GM21786 (cell line): ENCODE measurements at regions not wholly inside any gene's neighbourhood (a gene's known extent, or its start where the extent isn't known, plus 50 kb on each side); places are given as distances from the start of the nearest gene placed in this dataset.
"Not testable (repeated sequence)": the region's sequence is repeated elsewhere in the genome, so short reads cannot be mapped to it uniquely, and the experiment has no call there.

ENCODE experiments used
- ATAC-seq: cut with Tn5 transposase; IDR thresholded peaks from one replicate; pipeline ENCODE4 v1.9.1; 2021; ENCODE audit not compliant: unreplicated experiment

DNA sequence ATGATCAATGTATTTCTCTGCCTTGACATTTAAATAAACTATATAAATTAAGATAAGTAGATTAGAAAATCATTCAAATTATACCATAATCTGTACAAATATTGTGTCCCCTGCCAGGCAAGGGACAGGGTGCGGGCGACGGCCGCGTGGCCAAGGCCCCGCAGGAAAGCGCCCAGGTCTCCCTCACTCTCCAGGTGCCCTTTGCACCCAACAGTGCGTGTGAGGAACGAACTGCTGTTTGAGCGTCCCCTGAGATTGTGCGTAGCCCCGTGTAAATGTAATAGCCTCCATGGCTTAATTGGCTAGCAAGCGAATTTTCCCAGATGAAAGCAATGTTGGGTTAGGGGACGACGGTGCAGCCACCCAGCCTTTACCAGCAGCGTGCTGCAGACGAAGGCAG lies 161.4 kb downstream of the SYT15 start:
- not testable (repeated sequence) for ATAC-seq

DNA sequence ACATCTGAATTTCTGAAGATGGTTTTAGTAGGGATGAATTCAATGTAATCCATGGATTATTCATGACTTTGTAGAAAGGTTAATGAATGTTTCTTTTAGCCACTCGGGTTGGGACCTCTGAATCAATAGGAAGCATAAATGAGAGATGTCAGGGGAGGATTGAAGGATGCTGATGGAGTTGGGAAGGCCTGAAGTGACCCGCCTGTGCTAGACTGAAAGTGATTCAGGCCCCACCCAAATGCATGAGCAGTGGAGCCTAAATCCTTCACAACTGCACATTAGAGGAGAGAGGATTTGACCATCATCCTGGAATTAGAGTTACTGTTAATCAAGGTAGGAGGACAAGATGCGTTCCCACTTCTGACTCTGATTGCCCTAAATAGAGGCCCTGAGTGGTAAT lies 162.2 kb upstream of the PTPN20 start:
- not testable (repeated sequence) for ATAC-seq

DNA sequence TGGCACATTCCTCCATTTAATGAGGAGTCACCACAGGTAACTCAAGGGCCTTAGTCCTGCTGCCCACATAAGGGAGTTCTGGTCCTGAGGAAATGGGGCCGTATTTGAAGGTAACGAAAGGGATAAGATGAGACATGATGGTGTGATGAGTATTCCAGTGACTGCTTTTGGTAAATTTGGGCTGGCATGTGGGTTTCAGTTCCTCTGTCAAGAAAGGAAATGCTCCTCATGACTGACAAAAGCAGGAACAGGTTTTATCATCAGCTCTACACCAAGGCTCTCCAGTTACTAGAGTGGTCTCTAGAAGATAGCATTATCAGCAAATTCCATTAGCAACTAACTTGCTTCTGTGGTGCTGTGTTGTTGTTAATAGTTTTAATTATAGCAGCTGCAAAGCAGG lies 161.8 kb upstream of the PTPN20 start:
- peak; percentile 60 for ATAC-seq

DNA sequence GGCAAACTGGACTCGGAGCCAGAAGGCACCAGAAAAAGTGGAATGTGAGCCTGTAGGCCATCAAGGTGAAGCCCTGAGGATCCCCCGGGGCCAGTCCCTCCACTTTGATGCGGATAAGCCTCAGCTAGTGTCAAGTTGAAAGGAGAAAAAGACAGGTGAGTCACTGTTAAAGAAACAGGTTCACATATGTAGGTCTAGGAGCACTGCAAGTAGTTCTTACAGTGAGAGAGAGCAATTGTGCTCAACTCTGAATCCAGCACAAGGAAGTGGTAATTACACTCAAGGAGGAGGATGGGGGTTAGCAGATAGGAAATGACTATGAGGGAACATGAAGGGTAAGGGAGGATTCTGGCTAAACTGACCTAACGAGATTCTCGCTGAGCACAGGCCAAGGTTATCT lies 157.5 kb upstream of the PTPN20 start:
- not testable (repeated sequence) for ATAC-seq

DNA sequence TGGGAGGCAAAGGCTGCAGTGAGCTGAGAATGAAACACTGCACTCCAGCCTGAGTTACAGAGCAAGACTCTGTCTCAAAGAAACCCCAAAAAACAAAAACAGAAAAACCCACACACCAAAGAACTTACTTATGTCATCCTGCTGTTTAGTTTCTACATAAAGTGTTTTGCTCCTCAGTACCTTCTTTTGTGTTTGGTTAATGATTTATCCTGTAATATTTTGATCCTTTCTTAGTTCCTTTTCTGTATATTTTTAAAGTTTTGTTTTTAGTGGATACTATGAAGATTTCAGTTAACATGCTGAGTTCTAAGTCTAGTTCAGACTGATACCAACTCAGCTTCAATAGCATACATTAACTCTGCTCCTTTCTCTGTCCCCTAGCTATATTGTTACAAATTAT lies 149.8 kb upstream of the PTPN20 start:
- peak; percentile 94 for ATAC-seq

DNA sequence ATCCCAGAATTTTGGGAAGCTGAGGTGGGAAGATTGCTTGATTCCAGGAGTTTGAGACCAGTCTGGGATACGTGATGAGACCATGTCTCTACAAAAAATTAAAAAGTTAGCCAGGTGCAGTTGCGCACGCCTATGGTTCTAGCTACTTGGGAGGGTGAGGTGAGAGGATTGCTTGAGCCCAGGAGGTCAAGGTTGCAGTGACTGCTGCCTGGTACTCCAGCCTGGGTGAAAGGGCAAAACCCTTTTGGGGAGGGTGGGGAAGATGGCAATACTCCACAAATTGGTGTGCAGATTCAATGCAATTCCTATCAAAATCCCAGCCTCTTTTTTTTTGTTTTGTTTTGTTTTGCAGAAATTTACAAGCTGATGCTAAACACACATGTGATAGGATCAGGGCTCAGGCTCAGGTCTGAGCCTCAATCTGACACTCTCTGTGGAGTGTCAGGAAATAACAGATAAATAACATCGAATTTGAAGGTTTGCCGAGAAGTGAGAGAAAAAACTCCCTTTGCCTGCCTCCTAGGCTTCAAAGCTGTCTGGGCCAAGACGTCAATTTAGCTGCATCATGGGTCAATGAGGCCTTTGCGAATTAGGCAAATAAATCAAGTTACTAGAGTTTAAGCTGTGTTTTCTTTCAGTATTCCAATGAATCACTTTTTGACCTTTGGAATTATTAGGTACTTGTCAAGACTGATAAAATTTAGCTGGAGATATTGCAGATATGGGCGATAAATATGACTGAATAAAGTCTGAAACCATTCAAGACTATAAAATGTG lies 142.5 kb upstream of the PTPN20 start:
- not testable (repeated sequence) for ATAC-seq

DNA sequence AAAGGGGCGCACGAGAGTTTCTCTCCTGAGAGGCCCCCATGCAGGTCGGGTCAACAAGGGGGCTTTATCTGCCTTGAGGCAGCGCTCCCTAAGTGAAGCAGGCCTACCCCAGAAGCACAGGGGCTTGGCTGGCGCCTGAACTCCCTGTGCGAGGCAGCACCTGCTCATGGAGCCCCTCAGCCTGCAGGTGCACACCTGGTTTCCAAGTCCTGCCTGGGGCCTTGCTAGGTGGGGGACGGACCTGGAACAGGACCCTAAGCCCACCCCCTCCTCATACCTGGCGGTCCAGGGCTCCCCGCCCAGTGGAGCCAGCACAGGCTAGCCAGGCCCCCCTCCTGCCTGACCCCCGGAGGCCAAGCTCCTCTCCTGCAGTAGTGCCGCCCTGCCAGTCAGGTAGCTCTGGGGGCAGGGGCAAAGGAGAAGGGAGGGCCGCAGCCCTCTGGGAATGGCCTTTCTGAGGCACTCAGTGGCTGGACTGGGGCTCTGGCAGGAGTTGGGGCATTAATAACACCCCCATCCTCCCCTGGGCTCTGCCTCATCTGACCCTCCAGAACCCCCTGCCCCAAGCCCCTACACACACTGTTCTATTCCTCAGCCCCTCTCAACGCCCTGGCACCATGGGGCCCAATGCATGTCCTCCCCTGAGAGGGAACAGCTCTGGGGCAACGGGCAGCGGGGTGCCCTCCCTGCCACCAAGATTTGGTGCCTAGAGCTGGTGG lies 137.9 kb upstream of the PTPN20 start:
- not testable (repeated sequence) for ATAC-seq

DNA sequence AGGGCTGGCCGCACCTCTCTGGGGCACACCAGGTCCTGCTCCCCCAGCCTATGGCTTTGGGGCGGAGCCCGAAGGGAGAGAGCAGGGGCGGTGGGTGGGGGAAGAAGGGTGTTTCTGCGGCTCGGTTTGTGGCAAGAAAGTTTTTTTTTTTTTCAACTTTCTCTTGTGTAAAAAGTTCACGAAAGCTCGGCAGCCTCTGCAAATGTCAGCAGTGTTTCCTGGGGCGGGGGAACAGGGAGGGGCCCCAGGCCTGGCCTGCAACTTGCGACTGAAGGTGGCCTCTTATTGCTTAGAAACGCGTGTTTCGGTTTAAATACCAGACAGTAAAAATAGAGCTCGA lies 137.4 kb upstream of the PTPN20 start:
- not testable (repeated sequence) for ATAC-seq

DNA sequence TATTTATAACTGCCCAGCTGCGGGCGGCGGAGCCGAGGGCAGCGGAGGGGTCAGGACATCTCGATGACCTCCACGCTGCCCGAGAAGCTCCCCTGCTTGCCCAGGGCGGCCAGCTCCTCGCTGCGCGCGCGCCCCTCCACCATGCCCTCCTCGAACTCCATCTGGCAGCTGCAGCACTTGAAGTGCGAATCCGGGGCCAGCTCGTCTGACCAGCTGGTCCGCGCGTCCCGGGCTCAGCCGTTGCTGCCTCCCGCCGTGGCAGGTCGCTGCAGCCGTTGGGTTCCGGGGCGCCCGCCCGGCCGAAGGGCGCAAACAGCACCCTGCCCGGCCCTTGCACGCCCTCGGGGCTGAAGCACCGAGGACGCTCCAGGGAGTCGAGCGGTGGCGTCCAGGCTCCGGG lies 136.9 kb upstream of the PTPN20 start:
- not testable (repeated sequence) for ATAC-seq

DNA sequence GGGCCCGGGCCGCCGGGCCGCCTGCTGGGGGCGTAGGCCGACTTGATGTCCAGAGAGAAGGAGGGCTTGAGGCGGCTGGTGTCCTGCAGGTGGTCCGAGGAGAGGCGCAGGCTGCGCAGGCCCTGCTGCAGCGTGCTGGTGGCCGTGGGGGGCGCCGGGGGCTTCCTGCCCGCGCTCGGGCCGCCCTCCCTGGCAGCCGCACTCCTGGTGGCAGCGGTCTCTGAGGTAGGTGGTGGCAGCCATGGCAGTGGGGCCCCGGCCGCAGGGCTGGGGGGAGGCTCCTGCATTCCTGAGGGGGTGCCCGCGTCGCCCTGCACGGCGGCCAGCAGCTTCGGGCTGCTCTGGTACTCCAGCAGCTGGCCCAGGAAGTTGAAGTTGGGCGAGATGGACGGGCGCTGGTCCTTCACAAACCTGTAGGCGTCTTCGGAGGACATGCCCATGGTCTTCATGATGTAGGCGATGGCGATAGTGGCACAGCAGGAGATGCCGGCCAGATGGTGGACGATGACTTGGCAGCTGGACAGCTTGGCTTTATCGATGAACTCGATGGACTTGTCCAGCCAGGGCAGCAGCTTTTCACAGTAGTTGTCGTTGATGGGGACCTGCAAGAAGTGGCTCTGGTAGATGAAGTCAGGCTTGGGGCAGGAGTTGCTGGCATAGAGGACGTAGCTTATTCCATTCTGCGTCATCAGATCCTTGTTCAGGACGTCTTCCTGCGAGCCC lies 136.1 kb upstream of the PTPN20 start:
- not testable (repeated sequence) for ATAC-seq

DNA sequence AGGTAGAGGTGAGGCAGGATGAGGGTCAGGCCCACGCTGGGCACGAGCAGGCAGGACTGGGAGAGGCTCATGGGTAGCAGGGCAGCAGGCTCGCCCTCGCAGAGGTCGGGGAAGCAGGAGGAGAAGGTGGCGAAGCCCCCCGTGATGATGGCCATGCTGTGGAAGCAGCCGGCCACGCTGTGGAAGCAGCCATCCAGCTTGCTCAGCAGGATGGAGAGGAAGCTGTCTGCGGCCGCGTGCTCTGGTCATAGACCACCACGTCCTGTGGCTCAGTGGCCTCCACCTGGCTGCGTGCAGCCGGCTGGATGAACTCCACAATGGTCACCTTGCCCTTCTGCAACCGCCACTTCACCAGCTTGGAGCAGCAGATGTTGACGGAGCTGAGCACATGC lies 135.6 kb upstream of the PTPN20 start:
- not testable (repeated sequence) for ATAC-seq

DNA sequence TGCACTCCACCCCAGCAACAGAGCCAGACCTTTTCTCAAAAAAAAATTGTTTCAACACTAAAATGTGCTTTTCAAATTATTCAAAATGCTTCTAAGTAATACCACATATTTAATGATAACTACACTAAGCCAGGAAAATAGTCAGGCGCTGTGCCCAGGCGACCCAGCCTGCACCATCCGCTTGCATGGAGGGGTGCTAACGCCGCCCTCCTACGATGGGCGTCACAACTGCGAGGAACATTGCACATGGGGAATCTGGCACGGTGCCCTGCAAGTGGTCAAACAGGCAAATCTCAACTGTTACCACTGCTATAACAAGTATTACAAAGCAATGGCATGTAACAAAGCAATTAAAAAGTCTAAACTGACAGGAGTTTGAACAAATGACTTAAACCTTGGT lies 131.7 kb upstream of the PTPN20 start:
- not testable (repeated sequence) for ATAC-seq

DNA sequence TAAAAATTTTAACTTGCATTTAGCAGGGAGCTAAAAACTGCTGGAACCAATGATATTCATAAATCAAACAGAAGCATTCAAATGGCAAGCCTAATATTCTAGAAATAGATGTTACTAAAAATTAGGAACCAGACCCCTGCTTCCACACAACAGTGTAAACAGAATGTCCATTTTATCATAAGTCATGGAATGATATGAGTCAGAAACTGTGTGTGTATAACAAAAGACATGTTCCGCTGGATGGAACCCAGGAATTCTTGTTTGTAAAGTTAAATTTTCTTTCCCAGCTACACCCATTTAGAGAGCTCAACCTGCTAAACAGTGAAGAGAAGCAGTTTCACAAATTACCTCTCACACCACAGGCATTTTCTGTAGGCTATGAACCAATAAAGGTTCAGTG lies 131.1 kb upstream of the PTPN20 start:
- ATAC-seq: not testable (repeated sequence)

DNA sequence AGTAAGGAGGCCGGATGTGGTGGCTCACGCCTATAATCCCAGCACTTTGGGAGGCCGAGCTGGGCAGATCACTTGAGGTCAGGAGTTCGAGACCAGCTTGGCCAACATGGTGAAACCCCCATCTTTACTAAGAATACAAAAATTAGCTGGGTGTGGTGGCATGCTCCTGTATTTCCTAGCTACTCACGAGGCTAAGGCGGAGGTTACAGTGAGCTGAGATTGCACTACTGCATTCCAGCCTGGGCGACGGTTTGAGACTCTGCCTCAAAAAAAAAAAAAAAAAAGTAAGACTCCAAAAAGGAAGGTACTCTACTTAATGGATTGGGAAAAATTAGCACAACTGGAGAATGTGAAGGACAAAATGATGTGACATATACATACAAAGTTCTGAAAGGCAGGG lies 130.2 kb upstream of the PTPN20 start:
- ATAC-seq: not testable (repeated sequence)

DNA sequence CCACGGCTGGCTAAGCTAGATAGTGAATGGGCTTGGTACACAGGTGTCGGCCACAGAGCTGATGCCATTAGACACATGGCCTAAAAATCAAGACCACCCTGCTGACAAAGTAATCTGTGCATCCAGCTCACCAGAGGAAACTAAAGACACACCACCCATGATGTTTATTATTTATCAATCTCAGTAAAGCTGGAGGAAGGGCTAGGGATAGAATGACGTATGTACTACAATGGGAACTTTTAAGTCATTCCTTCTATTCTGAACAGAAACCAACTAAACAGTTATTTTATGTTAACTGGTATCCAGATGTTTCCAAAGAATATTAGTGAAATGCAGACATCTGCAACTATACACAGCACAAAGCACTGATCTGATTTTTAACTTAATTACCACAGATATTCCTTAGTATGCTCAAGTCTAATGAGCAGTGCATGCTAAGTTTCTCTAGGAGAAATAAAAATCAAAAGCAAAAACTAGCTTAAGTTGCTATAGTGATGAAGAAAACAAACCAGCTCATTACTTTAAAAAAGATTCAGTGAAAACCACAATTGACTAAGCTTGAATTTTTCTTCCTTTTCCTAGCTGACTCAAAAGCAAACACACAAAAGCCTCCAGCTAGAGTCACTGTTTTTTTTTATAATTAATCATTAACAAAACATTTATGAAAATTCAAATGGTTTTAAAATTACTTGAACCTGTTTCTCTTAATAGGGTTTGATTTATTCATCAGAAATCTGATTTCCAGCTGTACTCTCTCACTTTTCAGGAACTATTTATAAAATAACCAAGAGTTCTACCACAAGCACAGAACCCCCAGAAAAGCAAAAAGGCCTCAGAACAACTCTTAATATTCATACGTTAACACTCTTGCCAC lies 129.0 kb upstream of the PTPN20 start:
- peak; percentile 44 for ATAC-seq

DNA sequence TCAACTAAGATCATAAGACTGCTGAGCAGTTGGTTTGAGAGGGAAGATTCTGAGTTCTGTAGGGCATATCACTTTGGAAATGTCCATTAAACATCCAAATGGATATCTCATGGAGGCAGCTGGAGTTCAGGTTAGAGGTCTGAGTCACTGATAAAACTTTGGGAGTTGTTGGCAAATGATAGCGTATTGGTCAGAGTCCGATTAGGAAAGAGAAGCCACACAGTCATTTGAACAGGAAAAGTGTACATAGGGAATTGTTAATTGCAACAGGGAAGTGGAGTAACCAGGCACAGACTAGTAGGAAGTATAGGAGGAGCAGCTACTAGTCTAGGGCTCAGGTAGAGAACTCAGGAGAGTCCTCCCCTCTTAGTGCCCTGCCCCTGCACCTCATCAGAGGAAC lies 126.6 kb upstream of the PTPN20 start:
- not testable (repeated sequence) for ATAC-seq

DNA sequence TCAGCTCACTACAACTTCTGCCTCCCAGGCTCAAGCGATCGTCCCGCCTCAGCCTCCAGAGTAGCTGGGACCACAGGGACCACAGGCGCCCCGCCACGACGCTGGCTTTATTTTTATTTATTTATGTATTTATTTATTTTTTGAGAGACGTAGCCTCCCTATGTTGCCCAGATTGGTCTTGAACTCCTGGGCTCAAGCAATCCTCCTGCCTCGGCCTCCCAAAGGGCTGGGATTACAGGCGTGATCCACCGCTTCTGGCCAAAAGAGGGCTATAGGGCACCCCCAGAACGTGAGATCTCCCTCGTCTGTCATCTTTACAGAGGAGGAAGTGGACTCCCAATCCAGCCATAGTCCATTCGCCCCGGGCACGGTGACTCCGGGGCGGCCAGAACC lies 125.1 kb upstream of the PTPN20 start:
- ATAC-seq: not testable (repeated sequence)

DNA sequence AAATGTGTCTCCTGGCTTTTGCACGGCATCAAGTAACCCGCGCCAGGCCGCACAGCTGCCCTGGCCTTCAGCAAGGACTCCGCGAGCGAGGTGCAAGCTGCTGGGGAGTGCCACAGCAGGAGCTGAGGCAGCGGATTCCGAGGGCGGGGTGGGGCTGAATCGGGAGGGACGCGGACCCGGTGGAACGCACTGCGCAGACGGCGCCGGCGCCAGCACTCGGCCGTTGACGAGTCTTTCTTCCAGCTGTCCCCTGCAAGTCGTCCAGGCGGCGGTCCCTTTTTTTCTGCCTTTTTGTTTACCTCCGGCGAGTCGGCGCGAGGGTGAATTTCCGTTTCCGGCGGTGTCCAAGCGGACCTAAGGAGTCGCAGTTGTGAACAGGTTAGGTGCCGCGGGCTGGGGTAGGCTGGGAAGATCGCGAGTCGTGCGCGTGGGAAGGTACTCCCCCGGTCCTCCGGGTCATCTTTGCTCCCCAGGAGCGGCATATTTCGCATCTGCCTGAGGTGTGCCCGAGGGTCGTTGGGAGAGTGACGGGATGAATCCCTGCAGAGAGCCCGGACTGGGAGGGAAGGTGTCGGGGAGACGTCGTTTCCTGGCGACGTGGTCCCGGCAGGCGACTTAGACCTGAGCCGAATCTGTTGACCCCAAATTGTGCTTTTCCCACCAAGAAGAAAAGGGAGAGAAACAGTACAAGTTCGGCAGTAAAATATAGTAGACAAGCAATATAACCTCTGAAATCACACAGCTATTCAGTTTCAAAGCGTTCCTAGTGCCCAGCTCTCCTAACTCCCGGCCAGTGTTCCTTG lies 124.5 kb upstream of the PTPN20 start:
- ATAC-seq: peak; percentile 65

DNA sequence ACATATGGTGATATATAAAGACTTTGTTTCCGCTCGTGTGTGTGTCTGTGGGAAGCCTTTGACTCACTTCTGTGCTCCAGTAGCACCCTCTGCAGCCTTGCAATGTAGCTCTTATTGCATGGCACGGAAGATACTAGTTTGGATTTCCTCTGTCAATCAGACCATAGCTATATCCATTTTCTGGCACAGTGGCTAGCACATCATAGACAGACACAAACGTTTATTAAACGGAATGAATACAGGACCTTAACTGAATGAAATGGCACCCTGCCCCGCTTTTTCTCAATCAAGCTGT lies 124.0 kb upstream of the PTPN20 start:
- ATAC-seq: peak; percentile 53

DNA sequence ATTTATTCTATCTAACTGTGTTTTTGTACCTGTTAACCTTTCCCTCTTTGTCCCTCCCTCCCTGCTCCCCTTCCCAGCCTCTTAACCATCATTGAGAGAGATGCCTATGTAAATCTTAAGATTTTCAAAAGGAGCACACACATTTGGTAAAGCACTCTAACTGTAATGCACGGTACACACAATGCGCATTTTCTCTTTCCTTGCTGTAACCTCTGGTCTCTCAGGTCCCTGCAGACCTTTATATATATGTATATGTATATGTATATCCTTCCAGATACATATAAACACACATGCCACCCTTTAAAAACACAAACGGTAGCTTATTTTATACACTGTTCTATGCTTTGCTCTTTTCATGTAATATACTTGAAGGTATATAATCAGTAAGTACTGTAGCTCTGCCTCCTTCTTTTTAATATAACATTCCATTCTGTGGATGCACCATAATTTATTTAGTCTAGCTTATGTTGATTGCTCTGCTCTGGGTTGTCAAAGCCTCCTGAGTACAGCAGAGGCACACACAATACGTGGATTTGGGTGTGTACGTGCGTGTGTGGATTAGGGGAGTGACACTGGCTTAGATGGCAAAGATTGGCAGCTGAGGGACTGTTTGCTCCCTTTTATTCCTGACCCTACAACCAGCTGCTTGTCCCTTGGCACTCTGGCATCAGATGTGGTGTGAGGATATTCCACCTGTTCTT lies 118.4 kb upstream of the PTPN20 start:
- ATAC-seq: not testable (repeated sequence)
